Common myeloid progenitor, CD34-positive (primary cell): ENCODE measurements at regions not wholly inside any gene's neighbourhood (a gene's known extent, or its start where the extent isn't known, plus 50 kb on each side); places are given as distances from the start of the nearest gene placed in this dataset.

Experiments used
- CTCF ChIA-PET: fragments of 350-600 bp; sonication (Branson Sonifier 250); formaldehyde crosslinking; loops from one replicate; lab custom pipeline; 2021; ENCODE audit warnings: antibody characterized with exemption; lab: Charles Lee
- POLR2A ChIA-PET: fragments of 350-600 bp; sonication (Branson Sonifier 250); formaldehyde crosslinking; loops from one replicate; lab custom pipeline; 2021; ENCODE audit warnings: antibody characterized with exemption; lab: Charles Lee
- DNase-seq, 3 donors: peaks; one replicate each; pipeline versions ENCODE4 v3.0.0 to v3.0.0-alpha.2; 2013
- H3K27ac ChIP-seq, 2 experiments: 1 replicate in 1 of 2; 2 replicates in 1 of 2; pipeline ENCODE4 v1.7.0; 2013; ENCODE audit warnings: inconsistent platforms in 2 of 2, low read length in 2 of 2, mild to moderate bottlenecking in 2 of 2, low read depth in 1 of 2, moderate library complexity in 1 of 2; ENCODE audit not compliant: severe bottlenecking in 2 of 2, insufficient read depth in 1 of 2, poor library complexity in 1 of 2
- H3K27me3 ChIP-seq, 5 experiments: replicated peaks in 2 of 5; 1 replicate in 3 of 5; 2 replicates in 2 of 5; pipeline versions ENCODE4 v1.6.1 to v1.7.0; 2013; ENCODE audit warnings: low read length in 4 of 5, mild to moderate bottlenecking in 2 of 5, moderate library complexity in 2 of 5, inconsistent platforms in 1 of 5; ENCODE audit not compliant: insufficient read depth in 5 of 5, control insufficient read depth in 4 of 5
- H3K36me3 ChIP-seq, 4 experiments: 1 replicate in 2 of 4; 2 replicates in 2 of 4; pipeline versions ENCODE4 v1.6.1 to v1.7.0; 2013; ENCODE audit warnings: low read length in 3 of 4, control low read depth in 1 of 4, mild to moderate bottlenecking in 1 of 4; ENCODE audit not compliant: control insufficient read depth in 4 of 4, insufficient read depth in 4 of 4
- H3K4me1 ChIP-seq, 4 experiments: 1 replicate in 3 of 4; 2 replicates in 1 of 4; pipeline versions ENCODE4 v1.6.1 to v1.7.1; 2013; ENCODE audit warnings: low read length in 3 of 4, mild to moderate bottlenecking in 3 of 4, control low read depth in 1 of 4, inconsistent platforms in 1 of 4, moderate library complexity in 1 of 4; ENCODE audit not compliant: control insufficient read depth in 4 of 4, insufficient read depth in 4 of 4; ENCODE audit errors: control extremely low read depth in 1 of 4
- H3K4me3 ChIP-seq, 7 experiments: 1 replicate in 4 of 7; 2 replicates in 3 of 7; pipeline versions ENCODE4 v1.5.1 to v1.7.0; 2013; ENCODE audit warnings: mild to moderate bottlenecking in 7 of 7, low read length in 6 of 7, moderate library complexity in 6 of 7, inconsistent platforms in 2 of 7, low read depth in 2 of 7, control low read depth in 1 of 7; ENCODE audit not compliant: insufficient read depth in 4 of 7, control insufficient read depth in 1 of 7; ENCODE audit errors: extremely low read depth in 1 of 7
- H3K9me3 ChIP-seq, 5 experiments: 1 replicate in 4 of 5; 2 replicates in 1 of 5; pipeline versions ENCODE4 v1.6.1 to v1.7.1; 2013; ENCODE audit warnings: low read length in 4 of 5, mild to moderate bottlenecking in 2 of 5, inconsistent platforms in 1 of 5, low read depth in 1 of 5, moderate library complexity in 1 of 5; ENCODE audit not compliant: control insufficient read depth in 4 of 5, insufficient read depth in 2 of 5; ENCODE audit errors: control extremely low read depth in 1 of 5
- WGBS: methylation state at CpG from one replicate; pipeline ENCODE4 v1.1.5; 2013; ENCODE audit not compliant: insufficient coverage; 5-methylcytosine and 5-hydroxymethylcytosine counted together

GRCh38 chrX:63958134-63958865, 173.3 kb upstream of the ARHGEF9 start:
- H3K27me3 ChIP-seq = no peaks in the 10 kb centered on the region
- no peaks in the 10 kb centered on the region for H3K36me3 ChIP-seq
- WGBS = 33% methylated on average over 1 of the region's 2 CpGs
- CTCF ChIA-PET = no interaction called here
- no peak for DNase-seq
- no peak overlapping the region for H3K27ac ChIP-seq
- POLR2A ChIA-PET = no interaction called here
- peaks cover 0 to 1% (median 0%) of the 10 kb centered on the region in 5 experiments for H3K9me3 ChIP-seq
- no peak overlapping the region for H3K4me3 ChIP-seq
- H3K4me1 ChIP-seq = no peaks in the 10 kb centered on the region

GRCh38 chrX:63935835-63936234, 150.8 kb upstream of the ARHGEF9 start:
- Histone ChIP-seq H3K9me3 (no peaks in the 10 kb centered on the region), H3K27me3 (no peaks in the 10 kb centered on the region), H3K36me3 (no peaks in the 10 kb centered on the region), H3K4me1 (no peaks in the 10 kb centered on the region), H3K27ac (no peak overlapping the region), H3K4me3 (no peak overlapping the region)
- ChIA-PET POLR2A (no interaction called here), CTCF (no interaction called here)
- no peak for DNase-seq
- WGBS = 60% methylated on average over 1 of the region's 2 CpGs

GRCh38 chrX:63934791-63935190, 149.8 kb upstream of the ARHGEF9 start:
- no peak overlapping the region for H3K4me3 ChIP-seq
- no peaks in the 10 kb centered on the region for H3K36me3 ChIP-seq
- ChIA-PET CTCF (no interaction called here), POLR2A (no interaction called here)
- no peak for DNase-seq
- no peaks in the 10 kb centered on the region for H3K9me3 ChIP-seq
- WGBS = 84% methylated on average over 3 of the region's 3 CpGs
- no peaks in the 10 kb centered on the region for H3K4me1 ChIP-seq
- no peak overlapping the region for H3K27ac ChIP-seq
- no peaks in the 10 kb centered on the region for H3K27me3 ChIP-seq

GRCh38 chrX:63934160-63934559, 149.1 kb upstream of the ARHGEF9 start:
- no CpG with 5 or more reads among the region's 1 CpG for WGBS
- H3K27ac ChIP-seq = no peak overlapping the region
- H3K36me3 ChIP-seq = no peaks in the 10 kb centered on the region
- H3K4me3 ChIP-seq = no peak overlapping the region
- no peaks in the 10 kb centered on the region for H3K4me1 ChIP-seq
- H3K27me3 ChIP-seq = no peaks in the 10 kb centered on the region
- CTCF ChIA-PET = no interaction called here
- POLR2A ChIA-PET = no interaction called here
- no peaks in the 10 kb centered on the region for H3K9me3 ChIP-seq
- DNase-seq = no peak

- Histone ChIP-seq H3K4me1 (no peaks in the 10 kb centered on the region), H3K36me3 (no peaks in the 10 kb centered on the region), H3K4me3 (no peak overlapping the region), H3K27ac (no peak overlapping the region), H3K27me3 (no peaks in the 10 kb centered on the region), H3K9me3 (no peaks in the 10 kb centered on the region)
- 89% methylated on average over 9 of the region's 10 CpGs for WGBS
- DNase-seq = no peak
- ChIA-PET POLR2A (no interaction called here), CTCF (no interaction called here)
Measured at GRCh38 chrX:63932907-63933306, 147.9 kb upstream of the ARHGEF9 start.

- ChIA-PET POLR2A (no interaction called here), CTCF (no interaction called here)
- 83% methylated on average over 2 of the region's 3 CpGs for WGBS
- Histone ChIP-seq H3K36me3 (no peaks in the 10 kb centered on the region), H3K4me3 (no peak overlapping the region), H3K9me3 (peaks cover 0 to 2% (median 0%) of the 10 kb centered on the region in 5 experiments), H3K4me1 (no peaks in the 10 kb centered on the region), H3K27ac (no peak overlapping the region), H3K27me3 (no peaks in the 10 kb centered on the region)
- no peak for DNase-seq
Measured at GRCh38 chrX:63932006-63932405, 147.0 kb upstream of the ARHGEF9 start.

- no peak for DNase-seq
- no peak overlapping the region for H3K4me3 ChIP-seq
- H3K36me3 ChIP-seq = no peaks in the 10 kb centered on the region
- POLR2A ChIA-PET = no interaction called here
- CTCF ChIA-PET = no interaction called here
- peaks cover 0 to 2% (median 0%) of the 10 kb centered on the region in 5 experiments for H3K9me3 ChIP-seq
- H3K27ac ChIP-seq = no peak overlapping the region
- H3K4me1 ChIP-seq = no peaks in the 10 kb centered on the region
- 65% methylated on average over 4 of the region's 4 CpGs for WGBS
- no peaks in the 10 kb centered on the region for H3K27me3 ChIP-seq
Measured at GRCh38 chrX:63930140-63930539, 145.1 kb upstream of the ARHGEF9 start.
